Liver (tissue), 3 donors: ENCODE measurements at regions not wholly inside any gene's neighbourhood (a gene's known extent, or its start where the extent isn't known, plus 50 kb on each side); places are given as distances from the start of the nearest gene placed in this dataset.

Experiments
- CTCF ChIP-seq: fragments of 150-350 bp; IDR thresholded peaks from 2 replicates; pipeline ENCODE4 v1.5.1; 2017; ENCODE audit warnings: improper control_type of control experiment, low read depth, low read length; ENCODE audit not compliant: missing input control
- MAX ChIP-seq: IDR thresholded peaks from 2 replicates; pipeline ENCODE4 v1.6.1; 2016; ENCODE audit warnings: antibody characterized with exemption
- RAD21 ChIP-seq, 2 donors: IDR thresholded peaks; 2 replicates each; pipeline ENCODE4 v1.6.1; 2016; ENCODE audit warnings: antibody characterized with exemption in 2 of 2, mild to moderate bottlenecking in 2 of 2
- TAF1 ChIP-seq: conservative IDR thresholded peaks from 2 replicates; pipeline ENCODE4 v1.6.1; 2016; ENCODE audit warnings: antibody characterized with exemption, mild to moderate bottlenecking
- donor health status: healthy.
- donor health status: healthy.

GRCh38 chr13:38624822-38625221 is 62.1 kb upstream of the FREM2 start:
- TF ChIP-seq TAF1: no peak
- TF ChIP-seq CTCF: no peak
- no peak for TF ChIP-seq RAD21 (IDR thresholded peaks at IDR 0.05)
- TF ChIP-seq MAX: no peak
